Stimulated activated CD4-positive, alpha-beta T cell treated with anti-CD3 and anti-CD28 coated beads, Interleukin-1b, Interleukin-23, amount 100 ng/mL, for 48 hours (primary cell): ENCODE measurements at regions not wholly inside any gene's neighbourhood (a gene's known extent, or its start where the extent isn't known, plus 50 kb on each side); places are given as distances from the start of the nearest gene placed in this dataset.

Experiments used
- DNase-seq: peaks from one replicate; pipeline ENCODE4 v3.0.0-alpha.2; 2020

GRCh38 chr6:80480421-80481157, 374.1 kb downstream of the BCKDHB start:
- no peak for DNase-seq

DNA sequence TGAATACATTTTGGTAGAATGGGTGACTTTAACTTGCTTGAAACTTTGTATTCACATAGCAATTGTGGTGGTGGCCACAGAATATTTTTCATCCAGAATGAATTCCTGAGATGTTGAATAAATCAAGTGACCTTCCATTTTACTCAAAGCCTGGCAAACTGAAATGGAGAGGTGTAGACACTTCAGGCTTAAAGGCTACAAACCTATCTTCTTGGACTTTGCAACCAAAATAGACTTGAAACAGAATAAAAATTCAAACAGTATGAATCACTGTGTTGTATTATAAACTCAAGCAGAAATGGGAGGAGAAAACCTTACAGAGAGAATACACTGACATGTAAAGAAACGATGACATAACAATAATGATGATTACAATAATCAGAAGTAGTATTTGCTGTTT, 371.6 kb downstream of the BCKDHB start:
- no peak for DNase-seq

- no peak for DNase-seq
Measured at GRCh38 chr6:80477591-80477990, 371.1 kb downstream of the BCKDHB start.

DNA sequence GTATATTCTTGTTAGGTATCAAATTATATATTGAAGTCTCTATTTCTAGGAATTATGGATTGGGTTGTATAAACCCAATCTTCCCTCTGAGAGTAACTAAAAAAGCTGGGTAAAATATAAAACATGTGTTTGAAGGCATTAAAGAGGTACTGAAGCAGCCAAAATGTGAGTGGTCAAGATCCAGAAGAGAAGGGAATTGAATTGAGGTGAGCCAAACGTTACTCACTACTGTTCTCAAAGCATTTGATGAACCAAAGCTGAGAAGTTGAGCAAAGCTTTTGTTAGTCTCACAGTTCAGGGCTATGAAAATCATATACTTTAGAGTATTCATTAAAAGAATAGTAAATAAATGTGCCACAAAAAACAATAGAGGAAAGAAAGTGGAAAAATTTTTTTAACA, 365.8 kb downstream of the BCKDHB start:
- no peak for DNase-seq

GRCh38 chr6:80469977-80470376, 363.5 kb downstream of the BCKDHB start:
- no peak for DNase-seq

GRCh38 chr6:80468398-80468797, 361.9 kb downstream of the BCKDHB start:
- DNase-seq, result no peak

DNA sequence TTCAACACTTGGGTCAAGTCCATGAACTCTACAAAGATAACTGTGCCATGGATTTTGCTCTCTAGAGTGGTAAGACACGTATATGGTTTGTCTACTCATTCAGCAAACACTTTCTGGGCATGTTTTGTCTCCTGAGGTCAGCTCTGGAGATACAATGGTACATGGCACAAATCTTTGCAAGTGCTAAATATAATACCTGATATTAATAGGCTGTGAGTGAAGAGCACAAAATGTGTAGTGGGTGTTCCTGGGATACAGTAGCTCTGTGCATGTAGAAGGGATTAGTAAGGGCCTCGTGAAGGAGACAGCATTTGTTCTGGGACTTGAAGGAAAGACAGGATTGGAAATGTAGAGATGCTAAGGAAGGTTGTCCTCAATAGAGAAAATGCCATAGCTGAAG, 360.9 kb downstream of the BCKDHB start:
- DNase-seq, result no peak

GRCh38 chr6:80466981-80467380, 360.5 kb downstream of the BCKDHB start:
- no peak for DNase-seq

GRCh38 chr6:80465513-80465912, 359.0 kb downstream of the BCKDHB start:
- no peak for DNase-seq

DNA sequence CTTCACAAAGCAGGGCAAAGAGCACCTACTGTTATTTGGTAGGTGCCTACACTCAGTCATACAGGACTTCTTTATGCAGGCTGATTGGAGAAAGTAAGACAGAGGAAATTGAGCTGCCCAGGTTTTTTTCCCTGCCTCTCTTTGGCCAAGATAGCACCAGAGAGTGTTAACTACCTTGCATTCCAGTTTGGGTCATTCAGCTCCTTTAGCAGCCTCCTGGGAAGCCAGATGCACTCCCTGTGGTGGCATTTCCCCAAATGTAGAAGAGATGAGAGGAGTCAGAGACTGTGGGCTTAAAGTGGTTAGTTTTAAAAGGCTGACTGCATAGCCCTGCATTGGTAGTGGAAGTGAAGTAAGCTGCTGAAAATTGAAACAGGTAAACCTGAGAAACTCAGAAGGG, 358.4 kb downstream of the BCKDHB start:
- no peak for DNase-seq

DNA sequence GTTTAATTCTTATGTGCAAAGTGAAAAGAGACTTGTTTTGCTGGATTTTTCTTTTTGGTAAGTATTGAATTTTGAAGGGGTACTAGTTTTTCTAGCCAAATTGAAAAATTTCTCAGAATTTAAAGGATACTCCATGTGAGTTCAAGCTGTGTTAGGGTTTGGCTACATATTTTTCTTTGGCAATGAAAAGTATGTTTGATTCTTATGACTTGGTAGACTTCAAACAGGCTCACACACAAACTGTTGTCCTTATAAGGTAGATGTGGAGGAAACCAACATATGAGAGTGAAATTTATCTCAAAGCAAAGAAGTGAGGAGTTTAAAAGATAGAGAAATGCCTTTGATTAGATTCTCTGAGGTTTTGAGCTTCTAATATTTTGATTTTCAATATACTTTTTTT, 356.7 kb downstream of the BCKDHB start:
- no peak for DNase-seq

DNA sequence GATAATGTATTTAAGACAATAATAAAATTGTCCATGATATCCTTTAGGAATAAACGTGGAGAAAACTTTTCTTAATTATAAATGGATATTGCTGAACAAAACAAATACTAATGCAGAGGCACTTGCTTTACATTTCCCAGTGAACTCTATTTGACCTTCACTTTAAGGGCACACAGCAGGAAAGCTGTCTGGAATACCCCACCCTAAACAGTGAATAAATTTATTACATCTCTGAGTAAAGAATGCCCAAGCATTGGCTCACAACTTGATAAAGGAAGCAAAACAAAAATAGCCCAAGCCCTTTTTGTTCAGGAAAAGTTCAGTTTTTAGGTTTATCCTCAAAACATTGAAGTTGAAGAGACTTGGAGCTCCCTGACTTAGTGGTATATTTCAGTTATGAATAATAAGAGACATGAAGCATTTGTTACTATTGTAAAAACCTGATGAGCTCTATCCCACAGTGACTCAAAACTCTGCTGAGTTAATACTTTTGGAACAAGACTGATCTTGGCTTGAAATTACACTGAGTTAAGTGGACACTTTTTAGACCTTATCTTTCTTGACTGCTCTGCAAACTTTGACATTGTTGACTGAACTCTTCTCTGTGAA, 353.9 kb downstream of the BCKDHB start:
- DNase-seq, result no peak

DNA sequence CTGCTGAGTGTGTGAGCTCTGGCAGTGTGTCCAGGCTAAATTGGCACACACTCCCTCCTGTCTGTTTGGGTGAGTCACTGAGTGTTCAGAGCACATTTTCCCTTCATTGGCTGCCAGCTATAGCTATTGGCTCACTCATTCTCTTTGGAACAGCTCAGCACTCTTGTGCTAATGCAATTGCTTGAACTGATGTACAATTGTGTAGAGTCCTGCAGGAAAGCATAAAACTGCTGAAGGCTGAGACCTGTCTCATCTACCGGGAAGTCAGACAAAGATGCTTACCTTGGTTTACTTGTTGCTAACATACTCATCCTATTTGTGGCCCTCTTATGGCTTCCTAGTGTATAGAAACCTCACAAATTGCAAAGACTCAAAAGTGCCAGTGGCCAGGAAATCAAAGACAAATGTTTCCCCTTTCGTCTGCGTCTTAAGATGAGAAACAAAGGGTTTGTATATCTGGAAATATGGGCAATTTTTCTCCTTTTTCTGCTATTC, 351.0 kb downstream of the BCKDHB start:
- DNase-seq, result no peak

GRCh38 chr6:80456724-80457438, 350.4 kb downstream of the BCKDHB start:
- no peak for DNase-seq

DNA sequence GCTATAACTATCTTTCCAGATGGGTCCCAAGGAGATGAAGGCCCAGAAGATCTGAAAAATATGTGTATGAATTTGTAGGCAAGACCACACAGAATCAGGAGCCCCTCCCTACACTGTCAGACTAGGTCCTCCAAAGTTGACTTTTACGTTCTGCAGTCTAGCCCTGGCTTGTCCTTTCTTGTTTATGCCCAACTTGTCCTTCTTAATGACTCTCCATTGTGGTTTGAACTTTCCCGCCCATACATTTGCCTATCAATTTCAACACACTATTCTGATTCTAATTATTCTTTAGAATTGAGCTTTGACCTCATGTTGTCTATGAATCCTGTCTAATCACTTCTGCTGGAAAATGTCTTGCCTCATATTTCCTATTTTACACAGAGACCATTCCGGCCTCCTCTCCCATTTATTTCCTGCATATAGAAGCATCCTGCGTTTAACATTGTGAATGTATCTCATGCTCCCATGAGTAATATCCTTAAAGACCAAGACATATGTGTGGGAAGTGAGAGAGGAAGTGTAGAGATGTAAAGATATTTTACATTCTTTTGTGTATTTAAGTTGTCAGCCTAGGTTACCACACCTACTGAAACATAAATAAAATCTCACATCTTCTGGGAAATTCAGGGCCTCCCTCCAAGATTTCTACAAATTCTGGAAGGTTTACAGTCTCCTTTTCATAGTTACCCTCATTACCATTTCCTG, 348.3 kb downstream of the BCKDHB start:
- DNase-seq, result no peak

GRCh38 chr6:80454197-80454596, 347.7 kb downstream of the BCKDHB start:
- no peak for DNase-seq

DNA sequence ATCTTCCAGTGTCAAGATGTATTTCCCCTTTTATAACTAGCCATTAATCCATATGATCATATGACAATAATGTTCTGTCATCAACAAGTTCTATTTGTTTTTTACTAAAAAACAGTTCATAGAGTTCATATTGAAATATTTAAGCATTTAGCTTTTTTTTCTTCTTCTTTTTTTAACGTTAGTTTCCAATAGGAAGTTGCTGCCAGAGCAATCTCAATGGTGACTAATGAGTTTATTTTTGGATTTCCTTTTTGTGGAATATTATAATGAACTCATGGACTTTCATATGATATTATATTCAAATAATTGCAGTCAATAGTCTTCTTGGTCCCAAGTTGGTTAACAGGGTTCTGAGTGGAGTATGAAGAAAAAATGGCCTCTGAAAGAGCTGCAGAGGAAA, 343.3 kb downstream of the BCKDHB start:
- DNase-seq, result no peak

- DNase-seq, result no peak
Measured at GRCh38 chr6:80446454-80447045, 340.1 kb downstream of the BCKDHB start.

DNA sequence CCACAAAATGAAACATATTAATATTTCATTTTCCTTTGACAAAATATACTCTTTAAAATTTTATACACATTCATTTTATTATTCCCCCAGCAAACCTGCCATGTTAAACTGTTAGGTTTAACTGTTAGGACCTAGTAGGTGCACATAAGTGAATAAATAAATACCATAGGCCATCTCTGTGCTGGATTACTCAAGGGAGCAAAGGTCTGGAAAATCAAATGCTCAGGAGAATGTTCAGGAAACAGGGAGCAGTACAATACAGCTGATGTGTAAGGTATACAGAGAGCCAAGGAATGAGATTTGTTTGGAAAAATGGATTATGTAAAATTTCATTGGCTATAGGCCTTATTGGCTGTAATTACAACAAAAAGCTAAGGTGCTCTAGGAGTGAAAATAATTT, 339.3 kb downstream of the BCKDHB start:
- no peak for DNase-seq

GRCh38 chr6:80442366-80442765, 335.9 kb downstream of the BCKDHB start:
- DNase-seq, result no peak

DNA sequence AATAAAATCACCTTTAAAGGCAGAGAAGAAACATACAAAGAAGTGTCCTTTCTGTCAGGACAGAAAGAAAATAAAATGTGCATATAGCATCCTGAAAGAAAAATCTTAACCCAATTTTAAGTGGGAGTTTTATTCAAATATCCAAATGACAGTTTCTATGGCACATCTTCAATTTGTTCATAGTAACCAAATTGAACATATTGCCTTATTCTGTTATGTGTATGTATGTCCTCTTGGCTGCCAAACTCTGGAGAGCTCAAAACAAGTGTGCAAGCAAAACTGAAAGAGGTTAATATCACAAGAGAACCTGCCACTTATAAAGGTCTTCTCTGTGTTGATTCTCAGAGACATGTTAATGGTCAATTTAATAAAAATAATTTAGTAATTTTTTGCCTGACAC, 334.7 kb downstream of the BCKDHB start:
- DNase-seq, result no peak

GRCh38 chr6:80440496-80441115, 334.1 kb downstream of the BCKDHB start:
- no peak for DNase-seq
